Stomach smooth muscle (tissue), 2 donors: ENCODE measurements at regions not wholly inside any gene's neighbourhood (a gene's known extent, or its start where the extent isn't known, plus 50 kb on each side); places are given as distances from the start of the nearest gene placed in this dataset.
"Not testable (repeated sequence)": the region's sequence is repeated elsewhere in the genome, so short reads cannot be mapped to it uniquely, and the experiment has no call there.

Source experiments
- H3K27ac ChIP-seq: one replicate; pipeline ENCODE4 v1.7.0; 2013; ENCODE audit warnings: mild to moderate bottlenecking, low read length, inconsistent platforms
- H3K27me3 ChIP-seq, 2 donors: one replicate each; pipeline ENCODE4 v1.7.0; 2013; ENCODE audit warnings: low read length in 2 of 2; ENCODE audit not compliant: insufficient read depth in 2 of 2, control insufficient read depth in 1 of 2
- H3K36me3 ChIP-seq, 2 donors: one replicate each; pipeline ENCODE4 v1.7.0; 2013; ENCODE audit warnings: low read length in 2 of 2; ENCODE audit not compliant: control insufficient read depth in 2 of 2, insufficient read depth in 2 of 2
- H3K4me1 ChIP-seq: one replicate; pipeline ENCODE4 v1.7.0; 2013; ENCODE audit warnings: low read length; ENCODE audit not compliant: control insufficient read depth, insufficient read depth
- H3K4me3 ChIP-seq, 2 donors: one replicate each; pipeline ENCODE4 v1.7.0; 2013; ENCODE audit warnings: low read length in 2 of 2
- H3K9ac ChIP-seq, 2 donors: one replicate each; pipeline ENCODE4 v1.7.0; 2013; ENCODE audit warnings: low read length in 2 of 2, mild to moderate bottlenecking in 1 of 2
- H3K9me3 ChIP-seq, 2 donors: one replicate each; pipeline ENCODE4 v1.7.0; 2013; ENCODE audit warnings: low read length in 2 of 2; ENCODE audit not compliant: control insufficient read depth in 2 of 2
- donor health status: healthy.
- donor health status: Pancreatic carcinoma.

GRCh38 chr10:36734590-36734989, 390.8 kb upstream of the ANKRD30A start:
- H3K9ac ChIP-seq, H3K27ac ChIP-seq, H3K4me1 ChIP-seq, H3K27me3 ChIP-seq, H3K4me3 ChIP-seq, H3K36me3 ChIP-seq, H3K9me3 ChIP-seq: not testable (repeated sequence)

- no peak overlapping the region for H3K4me3 ChIP-seq
- H3K27me3 ChIP-seq = no peaks in the 10 kb centered on the region
- H3K9ac ChIP-seq = no peak overlapping the region
- no peaks in the 10 kb centered on the region for H3K9me3 ChIP-seq
- no peak overlapping the region for H3K27ac ChIP-seq
- no peaks in the 10 kb centered on the region for H3K36me3 ChIP-seq
- H3K4me1 ChIP-seq = no peaks in the 10 kb centered on the region
Measured at GRCh38 chr10:36730316-36730715, 395.1 kb upstream of the ANKRD30A start.

DNA sequence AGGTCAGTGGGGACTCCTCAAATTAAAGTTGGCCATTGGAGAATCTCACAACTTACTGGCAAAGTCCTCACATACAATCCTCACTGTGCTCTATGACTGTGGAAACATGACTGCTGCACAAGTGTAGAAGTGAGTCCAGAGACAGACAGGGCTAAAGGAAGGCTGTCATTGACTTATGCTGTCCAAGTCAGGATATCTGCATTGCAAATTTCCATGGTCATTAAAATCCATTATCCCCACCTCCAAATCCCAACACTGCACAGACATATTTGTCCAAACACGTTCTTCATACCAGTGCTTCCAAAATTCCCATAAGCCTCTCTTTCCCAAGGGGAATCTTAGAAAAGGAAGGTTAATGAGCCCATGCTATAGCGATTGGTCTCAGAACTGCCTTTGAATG, 396.8 kb upstream of the ANKRD30A start:
- Histone ChIP-seq H3K9me3 (no peaks in the 10 kb centered on the region), H3K4me1 (no peaks in the 10 kb centered on the region), H3K9ac (no peak overlapping the region), H3K27me3 (no peaks in the 10 kb centered on the region), H3K27ac (no peak overlapping the region), H3K36me3 (no peaks in the 10 kb centered on the region), H3K4me3 (no peak overlapping the region)

DNA sequence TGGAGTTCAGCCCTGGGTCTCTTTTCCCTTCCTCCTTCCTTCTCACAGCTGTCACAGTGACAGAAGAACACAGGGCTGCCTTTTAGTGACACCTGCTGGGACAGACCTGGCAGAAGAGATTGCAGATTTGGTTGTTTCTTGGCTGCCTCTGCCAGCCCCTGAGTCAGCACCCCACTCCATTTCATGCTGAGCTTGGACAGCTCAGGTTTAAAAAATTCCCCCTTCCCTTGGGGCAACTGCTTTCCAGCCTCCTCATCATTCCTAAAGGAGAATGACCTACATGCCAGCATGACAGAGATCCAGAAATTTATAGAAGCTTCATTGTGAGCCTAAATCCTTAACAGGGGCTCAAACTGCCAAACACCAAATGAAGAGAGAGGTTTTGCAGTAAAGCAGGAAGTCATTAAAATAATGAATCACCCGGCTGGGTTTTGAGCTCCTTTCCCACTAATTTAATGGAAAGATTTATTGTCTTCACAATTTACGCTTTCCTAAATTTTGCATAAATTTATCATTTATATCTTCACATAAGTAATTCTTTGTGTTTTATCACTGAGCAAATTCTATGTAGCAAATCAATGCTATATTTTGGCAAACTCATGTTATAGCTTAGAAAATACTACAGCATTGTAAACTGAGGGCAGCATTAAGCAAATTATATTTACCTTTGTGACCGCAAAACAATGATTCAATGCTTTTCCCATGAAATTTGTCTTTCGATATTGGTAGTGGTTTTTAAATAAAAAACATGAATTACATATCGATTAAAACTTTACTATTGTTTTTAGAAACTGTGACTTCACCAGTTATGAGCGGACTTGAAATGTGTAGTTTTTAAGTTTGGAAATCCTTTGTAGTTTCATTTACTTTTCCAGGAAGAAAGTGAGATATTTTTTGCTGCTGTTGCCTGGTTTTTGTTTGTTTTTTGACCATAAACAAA, 399.5 kb upstream of the ANKRD30A start:
- H3K9ac ChIP-seq = no peak overlapping the region
- no peaks in the 10 kb centered on the region for H3K9me3 ChIP-seq
- H3K4me3 ChIP-seq = no peak overlapping the region
- no peaks in the 10 kb centered on the region for H3K36me3 ChIP-seq
- no peak overlapping the region for H3K27ac ChIP-seq
- no peaks in the 10 kb centered on the region for H3K4me1 ChIP-seq
- no peaks in the 10 kb centered on the region for H3K27me3 ChIP-seq

DNA sequence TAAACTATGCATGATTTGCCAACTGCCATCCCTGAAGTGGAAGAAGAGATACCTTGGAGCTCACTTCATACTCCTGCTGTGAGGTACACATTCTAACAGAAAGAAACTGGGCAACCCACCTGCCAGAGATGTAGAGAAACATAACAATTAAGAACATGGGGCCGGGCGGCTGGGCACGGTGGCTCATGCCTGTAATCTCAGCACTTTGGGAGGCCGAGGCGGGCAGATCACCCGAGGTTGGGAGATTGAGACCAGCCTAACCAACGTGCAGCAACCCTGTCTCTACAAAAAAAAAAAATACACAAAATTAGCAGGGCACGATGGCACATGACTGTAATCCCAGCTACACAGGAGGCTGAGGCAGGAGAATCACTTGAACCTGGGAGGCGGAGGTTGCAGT, 402.6 kb upstream of the ANKRD30A start:
- Histone ChIP-seq H3K4me1 (no peaks in the 10 kb centered on the region), H3K9ac (no peak overlapping the region), H3K27ac (no peak overlapping the region), H3K9me3 (no peaks in the 10 kb centered on the region), H3K27me3 (no peaks in the 10 kb centered on the region), H3K36me3 (no peaks in the 10 kb centered on the region), H3K4me3 (no peak overlapping the region)

DNA sequence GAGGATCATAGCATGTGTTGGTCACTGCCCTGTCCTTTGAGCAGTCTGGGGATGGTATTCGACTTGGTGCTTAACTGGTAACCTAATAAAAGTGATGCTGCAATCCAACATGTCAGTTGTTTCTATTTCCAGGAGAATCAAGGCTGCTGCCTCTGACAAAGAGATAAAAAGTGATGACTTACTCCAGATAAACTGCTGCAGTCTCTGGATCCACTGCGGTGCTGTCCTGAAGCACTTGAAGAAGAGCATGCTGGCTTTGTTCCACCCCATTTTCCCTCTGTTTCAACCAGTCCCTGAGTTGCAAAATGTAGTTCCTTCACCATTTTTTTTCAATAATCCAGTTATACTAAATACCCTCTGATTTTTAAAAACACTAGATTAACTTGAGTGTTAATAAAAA, 403.5 kb upstream of the ANKRD30A start:
- Histone ChIP-seq H3K27ac (no peak overlapping the region), H3K36me3 (no peaks in the 10 kb centered on the region), H3K27me3 (no peaks in the 10 kb centered on the region), H3K4me1 (no peaks in the 10 kb centered on the region), H3K9ac (no peak overlapping the region), H3K4me3 (no peak overlapping the region), H3K9me3 (no peaks in the 10 kb centered on the region)

DNA sequence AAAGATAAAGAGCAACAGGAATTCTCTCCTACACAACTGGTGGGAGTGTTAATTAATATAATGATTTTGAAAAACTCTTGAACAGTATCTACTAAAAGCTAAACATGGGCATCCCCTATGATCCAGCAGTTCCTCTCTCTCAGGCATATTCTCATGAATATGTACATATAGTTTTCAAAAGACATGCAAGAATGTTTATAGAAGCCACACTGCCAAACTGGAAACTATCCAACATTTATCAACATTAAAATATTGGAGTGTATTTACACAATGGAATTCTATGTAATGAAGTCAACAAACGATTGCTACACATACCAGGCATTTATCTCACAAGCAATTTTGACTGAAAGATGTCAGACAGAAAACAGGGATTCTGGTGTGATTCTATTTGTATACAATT, 404.5 kb upstream of the ANKRD30A start:
- H3K4me3 ChIP-seq = no peak overlapping the region
- no peaks in the 10 kb centered on the region for H3K9me3 ChIP-seq
- H3K36me3 ChIP-seq = no peaks in the 10 kb centered on the region
- no peak overlapping the region for H3K9ac ChIP-seq
- H3K27me3 ChIP-seq = no peaks in the 10 kb centered on the region
- no peaks in the 10 kb centered on the region for H3K4me1 ChIP-seq
- H3K27ac ChIP-seq = no peak overlapping the region

DNA sequence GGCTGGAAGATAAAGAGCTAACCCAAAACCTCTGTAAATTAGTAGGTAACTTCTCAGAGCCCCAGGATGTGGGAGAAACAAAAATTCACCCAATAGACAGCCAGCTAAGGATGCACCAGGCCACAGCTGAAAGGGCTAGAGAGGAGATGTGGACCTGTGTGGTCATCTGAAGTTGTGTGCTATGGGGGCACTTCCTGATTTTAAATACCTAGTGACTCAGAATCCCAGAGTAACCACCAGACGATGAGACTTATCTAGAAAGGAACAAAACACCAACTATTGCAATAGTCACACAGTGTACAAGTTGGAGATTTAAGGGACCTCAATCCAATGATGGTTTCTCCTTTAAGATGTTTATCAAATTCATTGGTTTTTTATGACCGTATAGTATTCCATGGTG, 408.3 kb upstream of the ANKRD30A start:
- Histone ChIP-seq H3K9me3 (no peaks in the 10 kb centered on the region), H3K36me3 (no peaks in the 10 kb centered on the region), H3K9ac (no peak overlapping the region), H3K4me1 (no peaks in the 10 kb centered on the region), H3K4me3 (no peak overlapping the region), H3K27me3 (no peaks in the 10 kb centered on the region), H3K27ac (no peak overlapping the region)

- Histone ChIP-seq H3K9me3 (no peaks in the 10 kb centered on the region), H3K4me3 (no peak overlapping the region), H3K4me1 (no peaks in the 10 kb centered on the region), H3K9ac (no peak overlapping the region), H3K27ac (no peak overlapping the region), H3K27me3 (no peaks in the 10 kb centered on the region), H3K36me3 (no peaks in the 10 kb centered on the region)
Measured at GRCh38 chr10:36716291-36716690, 409.1 kb upstream of the ANKRD30A start.

GRCh38 chr10:36712695-36713094, 412.7 kb upstream of the ANKRD30A start:
- no peaks in the 10 kb centered on the region for H3K36me3 ChIP-seq
- H3K9ac ChIP-seq = no peak overlapping the region
- no peaks in the 10 kb centered on the region for H3K9me3 ChIP-seq
- no peak overlapping the region for H3K4me3 ChIP-seq
- H3K27me3 ChIP-seq = no peaks in the 10 kb centered on the region
- H3K4me1 ChIP-seq = no peaks in the 10 kb centered on the region
- no peak overlapping the region for H3K27ac ChIP-seq

- Histone ChIP-seq H3K36me3 (no peaks in the 10 kb centered on the region), H3K27ac (no peak overlapping the region), H3K4me1 (no peaks in the 10 kb centered on the region), H3K9ac (no peak overlapping the region), H3K27me3 (no peaks in the 10 kb centered on the region), H3K9me3 (no peaks in the 10 kb centered on the region), H3K4me3 (no peak overlapping the region)
Measured at GRCh38 chr10:36711361-36711760, 414.0 kb upstream of the ANKRD30A start.
